OCI-LY3 (cell line): ENCODE measurements at regions not wholly inside any gene's neighbourhood (a gene's known extent, or its start where the extent isn't known, plus 50 kb on each side); places are given as distances from the start of the nearest gene placed in this dataset.

Experiments
- EZH2phosphoT487 ChIP-seq: fragments of 200-600 bp; shearing (Covaris generic); IDR thresholded peaks from 2 replicates; pipeline ENCODE4 v1.6.1; 2018; ENCODE audit warnings: antibody characterized with exemption, mixed run types, low read depth
- TF ChIP-seq, protein P1 (sequence below): fragments of 200-600, 300-600 bp; sonication (generic); IDR thresholded peaks from 2 replicates; pipeline ENCODE4 v1.5.1; 2014; ENCODE audit warnings: antibody characterized with exemption, low read length, low read depth

DNA sequence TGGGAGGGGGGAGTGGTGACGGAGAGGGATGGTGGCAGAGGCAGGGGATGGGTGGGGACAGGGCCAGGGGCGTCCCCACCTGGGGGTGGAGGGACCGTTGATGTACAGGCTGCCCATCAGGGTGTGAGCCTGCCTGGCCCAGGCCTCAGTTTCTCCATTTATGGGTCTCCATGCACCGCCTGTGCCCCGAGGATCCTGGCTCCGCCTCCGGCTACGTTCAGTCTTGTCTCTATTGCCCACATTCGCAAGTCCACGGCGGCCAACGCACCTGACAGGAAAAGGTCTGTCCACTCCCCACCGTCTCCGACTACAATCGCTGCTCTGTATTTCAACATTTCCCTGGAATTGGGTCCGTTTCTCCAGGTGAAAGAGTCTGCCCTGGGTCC lies 96.3 kb upstream of the NKX1-1 start:
- TF ChIP-seq, protein P1, sequence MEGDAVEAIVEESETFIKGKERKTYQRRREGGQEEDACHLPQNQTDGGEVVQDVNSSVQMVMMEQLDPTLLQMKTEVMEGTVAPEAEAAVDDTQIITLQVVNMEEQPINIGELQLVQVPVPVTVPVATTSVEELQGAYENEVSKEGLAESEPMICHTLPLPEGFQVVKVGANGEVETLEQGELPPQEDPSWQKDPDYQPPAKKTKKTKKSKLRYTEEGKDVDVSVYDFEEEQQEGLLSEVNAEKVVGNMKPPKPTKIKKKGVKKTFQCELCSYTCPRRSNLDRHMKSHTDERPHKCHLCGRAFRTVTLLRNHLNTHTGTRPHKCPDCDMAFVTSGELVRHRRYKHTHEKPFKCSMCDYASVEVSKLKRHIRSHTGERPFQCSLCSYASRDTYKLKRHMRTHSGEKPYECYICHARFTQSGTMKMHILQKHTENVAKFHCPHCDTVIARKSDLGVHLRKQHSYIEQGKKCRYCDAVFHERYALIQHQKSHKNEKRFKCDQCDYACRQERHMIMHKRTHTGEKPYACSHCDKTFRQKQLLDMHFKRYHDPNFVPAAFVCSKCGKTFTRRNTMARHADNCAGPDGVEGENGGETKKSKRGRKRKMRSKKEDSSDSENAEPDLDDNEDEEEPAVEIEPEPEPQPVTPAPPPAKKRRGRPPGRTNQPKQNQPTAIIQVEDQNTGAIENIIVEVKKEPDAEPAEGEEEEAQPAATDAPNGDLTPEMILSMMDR: no peak
- TF ChIP-seq EZH2phosphoT487: no peak
